ENCODE measurements at regions not wholly inside any gene's neighbourhood (a gene's known extent, or its start where the extent isn't known, plus 50 kb on each side); places are given as distances from the start of the nearest gene placed in this dataset.

DNA sequence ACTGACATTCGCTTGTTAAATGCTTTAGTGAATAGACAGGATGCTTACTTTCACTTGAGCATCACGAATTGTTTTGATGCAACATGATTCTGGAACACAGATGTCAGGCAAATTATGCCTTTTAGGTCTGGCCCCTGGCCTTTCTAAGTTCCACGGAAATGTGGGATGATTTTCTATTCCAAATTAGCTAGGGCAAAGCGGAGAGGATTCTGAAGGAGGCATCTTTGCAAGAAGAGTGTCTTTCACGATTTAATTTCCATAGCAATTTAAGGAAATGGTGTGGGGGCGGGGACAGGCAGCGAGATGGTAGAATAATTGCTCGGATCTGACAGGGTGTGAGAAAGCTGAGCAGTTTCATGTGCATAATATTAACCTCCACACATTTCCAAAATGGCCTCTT, 238.5 kb upstream of the KCNMB2 start:
- TF ChIP-seq, protein P1, sequence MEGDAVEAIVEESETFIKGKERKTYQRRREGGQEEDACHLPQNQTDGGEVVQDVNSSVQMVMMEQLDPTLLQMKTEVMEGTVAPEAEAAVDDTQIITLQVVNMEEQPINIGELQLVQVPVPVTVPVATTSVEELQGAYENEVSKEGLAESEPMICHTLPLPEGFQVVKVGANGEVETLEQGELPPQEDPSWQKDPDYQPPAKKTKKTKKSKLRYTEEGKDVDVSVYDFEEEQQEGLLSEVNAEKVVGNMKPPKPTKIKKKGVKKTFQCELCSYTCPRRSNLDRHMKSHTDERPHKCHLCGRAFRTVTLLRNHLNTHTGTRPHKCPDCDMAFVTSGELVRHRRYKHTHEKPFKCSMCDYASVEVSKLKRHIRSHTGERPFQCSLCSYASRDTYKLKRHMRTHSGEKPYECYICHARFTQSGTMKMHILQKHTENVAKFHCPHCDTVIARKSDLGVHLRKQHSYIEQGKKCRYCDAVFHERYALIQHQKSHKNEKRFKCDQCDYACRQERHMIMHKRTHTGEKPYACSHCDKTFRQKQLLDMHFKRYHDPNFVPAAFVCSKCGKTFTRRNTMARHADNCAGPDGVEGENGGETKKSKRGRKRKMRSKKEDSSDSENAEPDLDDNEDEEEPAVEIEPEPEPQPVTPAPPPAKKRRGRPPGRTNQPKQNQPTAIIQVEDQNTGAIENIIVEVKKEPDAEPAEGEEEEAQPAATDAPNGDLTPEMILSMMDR (IDR thresholded peaks at IDR 0.05), result no peak
- TF ChIP-seq POLR2A (IDR thresholded peaks at IDR 0.05; ENCODE audit: low read depth), result no peak
